H9 (cell line): ENCODE measurements at regions not wholly inside any gene's neighbourhood (a gene's known extent, or its start where the extent isn't known, plus 50 kb on each side); places are given as distances from the start of the nearest gene placed in this dataset.

Experiments used
- DNase-seq: peaks from one replicate; pipeline ENCODE4 v3.0.0-alpha.2; 2017
- H2AFZ ChIP-seq: one replicate; pipeline ENCODE4 v1.6.1; 2013; ENCODE audit warnings: mild to moderate bottlenecking, low read length, control low read depth, moderate library complexity
- H2AK5ac ChIP-seq: 2 replicates; pipeline ENCODE4 v1.6.1; 2013; ENCODE audit warnings: low read length, control low read depth, mixed read lengths; ENCODE audit not compliant: insufficient read length
- H2BK120ac ChIP-seq: one replicate; pipeline ENCODE4 v1.6.1; 2013; ENCODE audit warnings: low read depth, mild to moderate bottlenecking, low read length, control low read depth, inconsistent platforms; ENCODE audit not compliant: poor library complexity, severe bottlenecking
- H2BK12ac ChIP-seq: 2 replicates; pipeline ENCODE4 v1.6.1; 2013; ENCODE audit warnings: low read length, control low read depth, mixed read lengths, low read depth; ENCODE audit not compliant: insufficient read length
- H2BK15ac ChIP-seq: 2 replicates; pipeline ENCODE4 v1.6.1; 2013; ENCODE audit warnings: low read depth, low read length, control low read depth
- H2BK20ac ChIP-seq: one replicate; pipeline ENCODE4 v1.6.1; 2013; ENCODE audit warnings: low read depth, mild to moderate bottlenecking, low read length, control low read depth, inconsistent platforms; ENCODE audit not compliant: poor library complexity, severe bottlenecking
- H2BK5ac ChIP-seq: 2 replicates; pipeline ENCODE4 v1.6.1; 2013; ENCODE audit warnings: low read length, control low read depth, mixed read lengths; ENCODE audit not compliant: insufficient read length
- H3K14ac ChIP-seq: 2 replicates; pipeline ENCODE4 v1.6.1; 2013; ENCODE audit warnings: low read length, control low read depth; ENCODE audit not compliant: insufficient read depth
- H3K18ac ChIP-seq: 2 replicates; pipeline ENCODE4 v1.6.1; 2013; ENCODE audit warnings: low read depth, mild to moderate bottlenecking, mixed read lengths, low read length, control low read depth; ENCODE audit not compliant: insufficient read length
- H3K23ac ChIP-seq: 2 replicates; pipeline ENCODE4 v1.6.1; 2013; ENCODE audit warnings: low read length, control low read depth, mixed read lengths, low read depth; ENCODE audit not compliant: insufficient read length
- H3K23me2 ChIP-seq: 2 replicates; pipeline ENCODE4 v1.6.1; 2013; ENCODE audit warnings: low read depth, mild to moderate bottlenecking, mixed read lengths, low read length, control low read depth; ENCODE audit not compliant: insufficient read length, poor library complexity, severe bottlenecking
- H3K27ac ChIP-seq: 2 replicates; pipeline ENCODE4 v1.5.1; 2013; ENCODE audit warnings: low read length, control low read depth, mixed read lengths, low read depth; ENCODE audit not compliant: insufficient read length
- H3K27me3 ChIP-seq: 2 replicates; pipeline ENCODE4 v1.6.1; 2013; ENCODE audit warnings: low read length, control low read depth, inconsistent platforms; ENCODE audit not compliant: insufficient read depth
- H3K4ac ChIP-seq: 2 replicates; pipeline ENCODE4 v1.6.1; 2013; ENCODE audit warnings: low read depth, mild to moderate bottlenecking, control low read depth, inconsistent platforms, low read length, moderate library complexity
- H3K4me1 ChIP-seq: 2 replicates; pipeline ENCODE4 v1.6.1; 2013; ENCODE audit warnings: low read length, control low read depth, inconsistent platforms; ENCODE audit not compliant: insufficient read depth
- H3K4me2 ChIP-seq: 2 replicates; pipeline ENCODE4 v1.6.1; 2013; ENCODE audit warnings: low read length, control low read depth, mixed read lengths; ENCODE audit not compliant: insufficient read length, insufficient read depth
- H3K56ac ChIP-seq: 2 replicates; pipeline ENCODE4 v1.6.1; 2013; ENCODE audit warnings: low read depth, mild to moderate bottlenecking, mixed read lengths, low read length, control low read depth; ENCODE audit not compliant: insufficient read length
- H3K79me1 ChIP-seq: 2 replicates; pipeline ENCODE4 v1.6.1; 2013; ENCODE audit warnings: low read depth, mild to moderate bottlenecking, moderate library complexity, low read length, control low read depth, inconsistent platforms; ENCODE audit not compliant: insufficient read depth, poor library complexity, severe bottlenecking
- H3K79me2 ChIP-seq: 2 replicates; pipeline ENCODE4 v1.6.1; 2013; ENCODE audit warnings: low read length, control low read depth, inconsistent platforms; ENCODE audit not compliant: insufficient read depth
- H3K9ac ChIP-seq: 2 replicates; pipeline ENCODE4 v1.6.1; 2013; ENCODE audit warnings: low read length, control low read depth, mixed read lengths; ENCODE audit not compliant: insufficient read length; ENCODE audit errors: extremely low read depth
- H3K9me3 ChIP-seq: one replicate; pipeline ENCODE4 v1.6.1; 2013; ENCODE audit warnings: low read depth, low read length, inconsistent platforms; ENCODE audit not compliant: control insufficient read depth
- H3T11ph ChIP-seq: one replicate; pipeline ENCODE4 v1.6.1; 2013; ENCODE audit warnings: mild to moderate bottlenecking, low read length, control low read depth, inconsistent platforms
- H4K20me1 ChIP-seq: one replicate; pipeline ENCODE4 v1.6.1; 2013; ENCODE audit not compliant: control insufficient read depth, insufficient read length, insufficient read depth
- H4K5ac ChIP-seq: 2 replicates; pipeline ENCODE4 v1.6.1; 2013; ENCODE audit warnings: low read depth, mild to moderate bottlenecking, mixed read lengths, low read length, control low read depth; ENCODE audit not compliant: insufficient read length
- H4K8ac ChIP-seq: replicated peaks from 2 replicates; pipeline ENCODE4 v1.6.1; 2013; ENCODE audit warnings: low read length, control low read depth, mixed read lengths, low read depth; ENCODE audit not compliant: insufficient read length
- H4K91ac ChIP-seq: 2 replicates; pipeline ENCODE4 v1.6.1; 2013; ENCODE audit warnings: low read depth, mild to moderate bottlenecking, moderate library complexity, mixed read lengths, low read length, control low read depth; ENCODE audit not compliant: insufficient read length
- H3K27ac Mint-ChIP-seq, 3 experiments: 2 replicates in 2 of 3; 3 replicates in 1 of 3; pipeline ENCODE4 v1.8.0; 2020 to 2021; ENCODE audit warnings: mixed read lengths in 3 of 3, mild to moderate bottlenecking in 1 of 3, moderate library complexity in 1 of 3
- H3K27me3 Mint-ChIP-seq: 2 replicates; pipeline ENCODE4 v1.8.0; 2021; ENCODE audit warnings: low read depth, mild to moderate bottlenecking, moderate library complexity, mixed read lengths
- H3K36me3 Mint-ChIP-seq, 3 experiments: 2 replicates in 2 of 3; 3 replicates in 1 of 3; pipeline ENCODE4 v1.8.0; 2020 to 2021; ENCODE audit warnings: low read depth in 3 of 3, mixed read lengths in 3 of 3; ENCODE audit not compliant: insufficient read depth in 1 of 3
- H3K4me1 Mint-ChIP-seq, 2 experiments: 2 replicates each; pipeline ENCODE4 v1.8.0; 2020; ENCODE audit warnings: mixed read lengths in 2 of 2
- H3K4me3 Mint-ChIP-seq, 2 experiments: 2 replicates in 1 of 2; 3 replicates in 1 of 2; pipeline ENCODE4 v1.8.0; 2020 to 2021; ENCODE audit warnings: mild to moderate bottlenecking in 2 of 2, mixed read lengths in 2 of 2, moderate library complexity in 1 of 2
- H3K9me3 Mint-ChIP-seq, 2 experiments: 2 replicates in 1 of 2; 3 replicates in 1 of 2; pipeline ENCODE4 v1.8.0; 2020; ENCODE audit warnings: mild to moderate bottlenecking in 2 of 2, mixed read lengths in 2 of 2, moderate library complexity in 1 of 2
- WGBS: extraction: QIAGEN DNeasy Blood & Tissue Kit; methylation state at CpG from one replicate; pipeline ENCODE4 v1.1.7; 2013; ENCODE audit warnings: missing lambda C conversion rate, low lambda C conversion rate, mixed read lengths; ENCODE audit not compliant: insufficient read length; ENCODE audit errors: extremely low coverage; 5-methylcytosine and 5-hydroxymethylcytosine counted together
- TF ChIP-seq, protein P1 (sequence below): fragments of 200-600 bp; sonication (generic); conservative IDR thresholded peaks from 3 replicates; pipeline ENCODE4 v1.8.0; 2021; ENCODE audit warnings: antibody characterized with exemption, mild to moderate bottlenecking

DNA sequence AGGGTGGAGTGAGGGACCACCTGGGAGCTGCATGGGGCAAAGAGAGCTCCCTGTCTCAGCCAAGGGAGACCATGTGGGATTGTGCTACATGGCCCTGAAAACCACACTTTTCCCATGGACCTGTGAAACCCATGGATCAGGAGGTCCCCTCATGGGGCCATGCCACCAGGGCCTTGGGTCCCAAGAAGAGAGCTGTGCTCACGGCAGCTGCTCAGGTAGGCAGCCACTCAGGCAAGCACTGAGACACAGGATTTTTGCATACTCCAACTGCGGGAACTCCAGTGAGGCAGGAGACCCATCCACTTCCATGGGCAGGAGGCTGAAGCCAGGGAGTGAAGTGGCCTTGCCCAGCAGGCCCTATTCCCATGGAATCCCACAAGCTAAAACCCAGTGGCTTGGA is 190.0 kb downstream of the KCNA4 start:
- peaks cover 7% of the 10 kb centered on the region in 2 experiments; a peak in 3 of 5 replicates for H3K9me3 Mint-ChIP-seq
- H3K4me1 Mint-ChIP-seq = no peaks in the 10 kb centered on the region
- Histone ChIP-seq H3K14ac (no peak overlapping the region; the same call in 1 of the 2 replicates), H3K4me1 (no peaks in the 10 kb centered on the region), H2BK12ac (no peak overlapping the region), H3K56ac (no peak overlapping the region), H3K4me2 (no peak overlapping the region), H2BK20ac (no peak overlapping the region), H2AFZ (no peak overlapping the region), H3K4ac (no peak overlapping the region), H4K5ac (no peak overlapping the region), H4K91ac (no peak overlapping the region), H4K8ac (no peak overlapping the region), H3K23me2 (no peaks in the 10 kb centered on the region), H3K27ac (no peak overlapping the region), H2BK5ac (no peak overlapping the region), H3K18ac (no peak overlapping the region), H3K79me2 (no peaks in the 10 kb centered on the region), H3K79me1 (no peaks in the 10 kb centered on the region), H2AK5ac (no peak overlapping the region), H2BK120ac (no peak overlapping the region), H4K20me1 (no peaks in the 10 kb centered on the region), H3T11ph (no peak overlapping the region), H3K23ac (no peak overlapping the region), H2BK15ac (no peak overlapping the region), H3K9me3 (no peaks in the 10 kb centered on the region), H3K9ac (no peak overlapping the region), H3K27me3 (no peaks in the 10 kb centered on the region)
- H3K36me3 Mint-ChIP-seq = no peaks in the 10 kb centered on the region; a peak in 1 of 7 replicates
- WGBS = no CpG with 5 or more reads among the region's 2 CpGs
- no peak for DNase-seq
- no peak overlapping the region for H3K4me3 Mint-ChIP-seq
- TF ChIP-seq, protein P1, sequence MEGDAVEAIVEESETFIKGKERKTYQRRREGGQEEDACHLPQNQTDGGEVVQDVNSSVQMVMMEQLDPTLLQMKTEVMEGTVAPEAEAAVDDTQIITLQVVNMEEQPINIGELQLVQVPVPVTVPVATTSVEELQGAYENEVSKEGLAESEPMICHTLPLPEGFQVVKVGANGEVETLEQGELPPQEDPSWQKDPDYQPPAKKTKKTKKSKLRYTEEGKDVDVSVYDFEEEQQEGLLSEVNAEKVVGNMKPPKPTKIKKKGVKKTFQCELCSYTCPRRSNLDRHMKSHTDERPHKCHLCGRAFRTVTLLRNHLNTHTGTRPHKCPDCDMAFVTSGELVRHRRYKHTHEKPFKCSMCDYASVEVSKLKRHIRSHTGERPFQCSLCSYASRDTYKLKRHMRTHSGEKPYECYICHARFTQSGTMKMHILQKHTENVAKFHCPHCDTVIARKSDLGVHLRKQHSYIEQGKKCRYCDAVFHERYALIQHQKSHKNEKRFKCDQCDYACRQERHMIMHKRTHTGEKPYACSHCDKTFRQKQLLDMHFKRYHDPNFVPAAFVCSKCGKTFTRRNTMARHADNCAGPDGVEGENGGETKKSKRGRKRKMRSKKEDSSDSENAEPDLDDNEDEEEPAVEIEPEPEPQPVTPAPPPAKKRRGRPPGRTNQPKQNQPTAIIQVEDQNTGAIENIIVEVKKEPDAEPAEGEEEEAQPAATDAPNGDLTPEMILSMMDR = no peak
- no peak overlapping the region for H3K27ac Mint-ChIP-seq
- peaks cover 3% of the 10 kb centered on the region for H3K27me3 Mint-ChIP-seq
